Islet precursor cell (in vitro differentiated cells): ENCODE measurements at regions not wholly inside any gene's neighbourhood (a gene's known extent, or its start where the extent isn't known, plus 50 kb on each side); places are given as distances from the start of the nearest gene placed in this dataset.

Experiments used
- DNase-seq: peaks from one replicate; pipeline ENCODE4 v3.0.0-alpha.2; 2018

- DNase-seq: no peak
These were observed 352.4 kb downstream of the KIF16B start for GRCh38 chr20:16220826-16221225.

GRCh38 chr20:16219182-16219581 is 354.1 kb downstream of the KIF16B start:
- no peak for DNase-seq

- DNase-seq: no peak
These were observed 356.4 kb downstream of the KIF16B start for GRCh38 chr20:16216914-16217230.

GRCh38 chr20:16216227-16216913 is 356.9 kb downstream of the KIF16B start:
- DNase-seq: no peak

- no peak for DNase-seq
These were observed 358.2 kb downstream of the KIF16B start for GRCh38 chr20:16215041-16215440.

GRCh38 chr20:16212790-16213189 is 360.5 kb downstream of the KIF16B start:
- no peak for DNase-seq

GRCh38 chr20:16209951-16210361 is 363.3 kb downstream of the KIF16B start:
- no peak for DNase-seq

GRCh38 chr20:16209357-16209756 is 363.9 kb downstream of the KIF16B start:
- DNase-seq: no peak

GRCh38 chr20:16208443-16208842 is 364.8 kb downstream of the KIF16B start:
- no peak for DNase-seq

GRCh38 chr20:16206817-16207216 is 366.4 kb downstream of the KIF16B start:
- peak; percentile 67 for DNase-seq

GRCh38 chr20:16205507-16205906 is 367.7 kb downstream of the KIF16B start:
- DNase-seq: no peak

- DNase-seq: no peak
These were observed 370.2 kb downstream of the KIF16B start for GRCh38 chr20:16203096-16203495.

- no peak for DNase-seq
These were observed 372.1 kb downstream of the KIF16B start for GRCh38 chr20:16201191-16201590.

- DNase-seq: no peak
These were observed 375.6 kb downstream of the KIF16B start for GRCh38 chr20:16197696-16198095.

- no peak for DNase-seq
These were observed 377.6 kb downstream of the KIF16B start for GRCh38 chr20:16195671-16196070.

- no peak for DNase-seq
These were observed 378.5 kb downstream of the KIF16B start for GRCh38 chr20:16194617-16195360.

GRCh38 chr20:16191496-16191895 is 381.8 kb downstream of the KIF16B start:
- no peak for DNase-seq

GRCh38 chr20:16189371-16189770 is 383.9 kb downstream of the KIF16B start:
- DNase-seq: no peak

- DNase-seq: no peak
These were observed 385.2 kb downstream of the KIF16B start for GRCh38 chr20:16187956-16188616.

GRCh38 chr20:16179919-16180318 is 393.3 kb downstream of the KIF16B start:
- DNase-seq: no peak

GRCh38 chr20:16179371-16179770 is 393.9 kb downstream of the KIF16B start:
- DNase-seq: no peak

- DNase-seq: no peak
These were observed 394.6 kb downstream of the KIF16B start for GRCh38 chr20:16178546-16179135.

- DNase-seq: no peak
These were observed 397.8 kb downstream of the KIF16B start for GRCh38 chr20:16175322-16175961.
